ENCODE measurements at regions not wholly inside any gene's neighbourhood (a gene's known extent, or its start where the extent isn't known, plus 50 kb on each side); places are given as distances from the start of the nearest gene placed in this dataset.

GRCh38 chr21:36610201-36610600, 88.7 kb upstream of the SIM2 start:
- Histone ChIP-seq H3K79me2 (ENCODE audit: insufficient read depth, low read depth, low read length) (no peaks in the 10 kb centered on the region), H2AFZ (ENCODE audit: low read length) (no peak overlapping the region), H3K4me3 (ENCODE audit: low read depth, low read length, poor library complexity, severe bottlenecking) (no peak overlapping the region), H3K4me1 (ENCODE audit: insufficient read depth, low read length, poor library complexity, severe bottlenecking) (no peaks in the 10 kb centered on the region), H3K36me3 (ENCODE audit: insufficient read depth, low read length) (no peaks in the 10 kb centered on the region), H4K20me1 (ENCODE audit: insufficient read depth, low read length) (no peaks in the 10 kb centered on the region), H3K9me3 (ENCODE audit: low read length) (no peaks in the 10 kb centered on the region), H3K9me2 (ENCODE audit: insufficient read depth, low read length) (no peaks in the 10 kb centered on the region), H3K4me2 (ENCODE audit: low read length) (no peak overlapping the region), H3K27ac (ENCODE audit: low read depth, low read length, poor library complexity, severe bottlenecking) (no peak overlapping the region)
- TF ChIP-seq, protein P1, sequence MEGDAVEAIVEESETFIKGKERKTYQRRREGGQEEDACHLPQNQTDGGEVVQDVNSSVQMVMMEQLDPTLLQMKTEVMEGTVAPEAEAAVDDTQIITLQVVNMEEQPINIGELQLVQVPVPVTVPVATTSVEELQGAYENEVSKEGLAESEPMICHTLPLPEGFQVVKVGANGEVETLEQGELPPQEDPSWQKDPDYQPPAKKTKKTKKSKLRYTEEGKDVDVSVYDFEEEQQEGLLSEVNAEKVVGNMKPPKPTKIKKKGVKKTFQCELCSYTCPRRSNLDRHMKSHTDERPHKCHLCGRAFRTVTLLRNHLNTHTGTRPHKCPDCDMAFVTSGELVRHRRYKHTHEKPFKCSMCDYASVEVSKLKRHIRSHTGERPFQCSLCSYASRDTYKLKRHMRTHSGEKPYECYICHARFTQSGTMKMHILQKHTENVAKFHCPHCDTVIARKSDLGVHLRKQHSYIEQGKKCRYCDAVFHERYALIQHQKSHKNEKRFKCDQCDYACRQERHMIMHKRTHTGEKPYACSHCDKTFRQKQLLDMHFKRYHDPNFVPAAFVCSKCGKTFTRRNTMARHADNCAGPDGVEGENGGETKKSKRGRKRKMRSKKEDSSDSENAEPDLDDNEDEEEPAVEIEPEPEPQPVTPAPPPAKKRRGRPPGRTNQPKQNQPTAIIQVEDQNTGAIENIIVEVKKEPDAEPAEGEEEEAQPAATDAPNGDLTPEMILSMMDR (conservative IDR thresholded peaks at IDR 0.05; ENCODE audit: low read length) = no peak
- intact Hi-C loops (cut with micrococcal nuclease; ENCODE audit: unreplicated experiment) = no loop called here
- BruUV-seq (replicated peaks) = no TSS peak
- ChIA-PET CTCF (ENCODE audit: unreplicated experiment) (no interaction called here), POLR2A (no interaction called here)
- DNase-seq (ENCODE audit: low spot score) = no peak

DNA sequence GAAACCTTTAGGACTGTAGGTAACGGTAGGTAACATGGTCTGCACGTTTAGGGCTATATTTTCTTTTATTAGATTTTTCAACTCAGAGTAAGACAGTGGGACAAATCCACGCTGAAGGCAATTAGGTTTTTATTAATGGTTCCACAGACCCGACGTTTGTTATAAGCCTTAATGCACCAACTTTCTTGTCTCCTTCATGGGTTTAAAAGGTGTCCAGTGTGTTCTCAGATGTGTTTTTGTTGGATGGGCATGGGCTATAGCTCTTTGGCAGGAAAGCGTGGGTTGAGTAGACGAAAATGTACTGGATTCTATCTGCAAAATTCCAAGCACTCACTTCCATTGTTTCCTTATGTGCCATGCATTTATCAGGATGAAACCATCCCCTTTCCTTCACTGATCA, 88.0 kb upstream of the SIM2 start:
- no peak overlapping the region for H3K4me2 ChIP-seq (ENCODE audit: low read length)
- H3K9me2 ChIP-seq (ENCODE audit: insufficient read depth, low read length) = no peaks in the 10 kb centered on the region
- no peak overlapping the region for H3K27ac ChIP-seq (ENCODE audit: low read depth, low read length, poor library complexity, severe bottlenecking)
- H4K20me1 ChIP-seq (ENCODE audit: insufficient read depth, low read length) = no peaks in the 10 kb centered on the region
- H3K4me3 ChIP-seq (ENCODE audit: low read depth, low read length, poor library complexity, severe bottlenecking) = no peak overlapping the region
- intact Hi-C loops (cut with micrococcal nuclease; ENCODE audit: unreplicated experiment) = no loop called here
- no peak for DNase-seq (ENCODE audit: low spot score)
- H3K36me3 ChIP-seq (ENCODE audit: insufficient read depth, low read length) = no peaks in the 10 kb centered on the region
- H2AFZ ChIP-seq (ENCODE audit: low read length) = no peak overlapping the region
- no peak for TF ChIP-seq EZH2phosphoT487 (IDR thresholded peaks at IDR 0.05; ENCODE audit: borderline replicate concordance, low read depth, low read length)
- H3K9me3 ChIP-seq (ENCODE audit: low read length) = no peaks in the 10 kb centered on the region
- no peaks in the 10 kb centered on the region for H3K4me1 ChIP-seq (ENCODE audit: insufficient read depth, low read length, poor library complexity, severe bottlenecking)
- BruUV-seq (replicated peaks) = no TSS peak
- no peaks in the 10 kb centered on the region for H3K79me2 ChIP-seq (ENCODE audit: insufficient read depth, low read depth, low read length)
- POLR2A ChIA-PET = no interaction called here
- CTCF ChIA-PET (ENCODE audit: unreplicated experiment) = no interaction called here

- intact Hi-C loops (cut with micrococcal nuclease; ENCODE audit: unreplicated experiment) = no loop called here
- Histone ChIP-seq H3K4me2 (ENCODE audit: low read length) (no peak overlapping the region), H4K20me1 (ENCODE audit: insufficient read depth, low read length) (no peaks in the 10 kb centered on the region), H3K79me2 (ENCODE audit: insufficient read depth, low read depth, low read length) (no peaks in the 10 kb centered on the region), H3K27ac (ENCODE audit: low read depth, low read length, poor library complexity, severe bottlenecking) (no peak overlapping the region), H3K36me3 (ENCODE audit: insufficient read depth, low read length) (no peaks in the 10 kb centered on the region), H3K9me3 (ENCODE audit: low read length) (no peaks in the 10 kb centered on the region), H2AFZ (ENCODE audit: low read length) (no peak overlapping the region), H3K9me2 (ENCODE audit: insufficient read depth, low read length) (no peaks in the 10 kb centered on the region), H3K4me3 (ENCODE audit: low read depth, low read length, poor library complexity, severe bottlenecking) (no peak overlapping the region), H3K4me1 (ENCODE audit: insufficient read depth, low read length, poor library complexity, severe bottlenecking) (no peaks in the 10 kb centered on the region)
- DNase-seq (ENCODE audit: low spot score) = no peak
- no TSS peak for BruUV-seq (replicated peaks)
- ChIA-PET POLR2A (no interaction called here), CTCF (ENCODE audit: unreplicated experiment) (no interaction called here)
- TF ChIP-seq EZH2phosphoT487 (IDR thresholded peaks at IDR 0.05; ENCODE audit: borderline replicate concordance, low read depth, low read length) = no peak
- TF ChIP-seq, protein P1 (conservative IDR thresholded peaks at IDR 0.05; ENCODE audit: low read length) = no peak
Observed at GRCh38 chr21:36611379-36611778, 87.5 kb upstream of the SIM2 start.

Data from OCI-LY7 (cell line).